Peyer's patch (tissue), 4 donors: ENCODE measurements at regions not wholly inside any gene's neighbourhood (a gene's known extent, or its start where the extent isn't known, plus 50 kb on each side); places are given as distances from the start of the nearest gene placed in this dataset.

Source experiments
- CTCF ChIP-seq, 6 experiments: fragments of 450-650 bp in 4 of 6; fragments of 200-600 bp in 2 of 6; sonication (generic) in 1 of 6; IDR thresholded peaks; one replicate each; pipeline ENCODE4 v1.5.1; 2017 to 2019; ENCODE audit warnings: antibody characterized with exemption in 6 of 6, mild to moderate bottlenecking in 3 of 6, moderate library complexity in 1 of 6
- POLR2A ChIP-seq, 2 donors: fragments of 450-650 bp; IDR thresholded peaks; one replicate each; pipeline ENCODE4 v1.5.1; 2017; ENCODE audit warnings: antibody characterized with exemption in 2 of 2, mild to moderate bottlenecking in 2 of 2, moderate library complexity in 2 of 2

- no peak for TF ChIP-seq POLR2A (IDR thresholded peaks at IDR 0.05)
- no peak for TF ChIP-seq CTCF (IDR thresholded peaks at IDR 0.05)
These were observed 313.2 kb downstream of the HIVEP2 start for GRCh38 chr6:142631517-142632385.
